ENCODE measurements at regions not wholly inside any gene's neighbourhood (a gene's known extent, or its start where the extent isn't known, plus 50 kb on each side); places are given as distances from the start of the nearest gene placed in this dataset.

DNA sequence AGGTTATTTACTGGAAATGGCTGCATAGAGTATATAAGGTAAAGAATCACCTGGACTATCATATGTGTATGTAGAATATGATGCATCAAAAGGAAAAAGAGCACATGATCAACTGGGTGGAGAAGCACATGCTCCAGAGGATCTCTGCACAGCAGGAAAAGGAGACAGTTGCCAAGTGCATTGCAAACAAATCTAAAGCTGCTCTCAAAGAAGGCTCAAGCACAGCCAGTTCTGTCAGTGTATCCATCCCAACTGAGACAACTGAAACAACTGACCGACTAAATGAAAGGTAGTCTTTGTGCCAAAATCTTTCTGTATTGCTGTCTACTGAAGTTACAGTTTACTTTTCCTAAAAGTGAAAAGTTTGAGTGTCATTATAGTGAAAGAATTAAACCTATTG is 83.2 kb upstream of the SGCE start:
- intact Hi-C loops (cut with micrococcal nuclease) = no loop called here
- POLR2A ChIA-PET = no interaction called here
- Mint-ChIP-seq H3K4me1 (ENCODE audit: insufficient read depth, unreplicated experiment) (no peaks in the 10 kb centered on the region), H3K27ac (ENCODE audit: low read depth, unreplicated experiment) (no peak overlapping the region), H3K9me3 (ENCODE audit: unreplicated experiment) (no peaks in the 10 kb centered on the region), H3K27me3 (ENCODE audit: insufficient read depth, unreplicated experiment) (no peaks in the 10 kb centered on the region), H3K4me3 (ENCODE audit: unreplicated experiment) (no peak overlapping the region), H3K36me3 (ENCODE audit: insufficient read depth, unreplicated experiment) (no peaks in the 10 kb centered on the region)
- no peak for DNase-seq (ENCODE audit: unreplicated experiment)
- CTCF ChIA-PET = no interaction called here
- TF ChIP-seq, protein P1, sequence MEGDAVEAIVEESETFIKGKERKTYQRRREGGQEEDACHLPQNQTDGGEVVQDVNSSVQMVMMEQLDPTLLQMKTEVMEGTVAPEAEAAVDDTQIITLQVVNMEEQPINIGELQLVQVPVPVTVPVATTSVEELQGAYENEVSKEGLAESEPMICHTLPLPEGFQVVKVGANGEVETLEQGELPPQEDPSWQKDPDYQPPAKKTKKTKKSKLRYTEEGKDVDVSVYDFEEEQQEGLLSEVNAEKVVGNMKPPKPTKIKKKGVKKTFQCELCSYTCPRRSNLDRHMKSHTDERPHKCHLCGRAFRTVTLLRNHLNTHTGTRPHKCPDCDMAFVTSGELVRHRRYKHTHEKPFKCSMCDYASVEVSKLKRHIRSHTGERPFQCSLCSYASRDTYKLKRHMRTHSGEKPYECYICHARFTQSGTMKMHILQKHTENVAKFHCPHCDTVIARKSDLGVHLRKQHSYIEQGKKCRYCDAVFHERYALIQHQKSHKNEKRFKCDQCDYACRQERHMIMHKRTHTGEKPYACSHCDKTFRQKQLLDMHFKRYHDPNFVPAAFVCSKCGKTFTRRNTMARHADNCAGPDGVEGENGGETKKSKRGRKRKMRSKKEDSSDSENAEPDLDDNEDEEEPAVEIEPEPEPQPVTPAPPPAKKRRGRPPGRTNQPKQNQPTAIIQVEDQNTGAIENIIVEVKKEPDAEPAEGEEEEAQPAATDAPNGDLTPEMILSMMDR (IDR thresholded peaks at IDR 0.05; ENCODE audit: unreplicated experiment) = no peak
- BruUV-seq (replicated peaks) = no TSS peak

DNA sequence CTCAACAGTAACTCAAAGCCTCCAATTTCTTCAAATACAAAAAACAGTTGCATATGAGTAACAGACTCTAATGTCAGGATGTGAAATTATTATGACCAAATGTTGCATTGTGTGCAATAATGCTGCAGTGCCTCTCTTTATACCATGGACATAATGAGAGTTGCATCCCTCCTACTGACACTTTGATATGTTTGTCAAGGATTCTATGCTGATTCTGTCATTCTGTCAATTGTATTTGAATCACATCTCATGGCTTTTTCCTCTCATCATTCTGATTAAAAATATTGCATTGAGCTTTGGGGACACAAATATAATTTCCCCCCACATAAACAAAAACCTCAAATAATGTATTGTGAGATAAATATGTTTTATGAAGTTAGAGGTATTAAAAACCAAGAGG is 84.6 kb upstream of the SGCE start:
- ChIA-PET POLR2A (no interaction called here), CTCF (no interaction called here)
- no peaks in the 10 kb centered on the region for H3K9me3 Mint-ChIP-seq (ENCODE audit: unreplicated experiment)
- no TSS peak for BruUV-seq (replicated peaks)
- TF ChIP-seq, protein P1 (IDR thresholded peaks at IDR 0.05; ENCODE audit: unreplicated experiment) = no peak
- no peak for DNase-seq (ENCODE audit: unreplicated experiment)
- H3K4me1 Mint-ChIP-seq (ENCODE audit: insufficient read depth, unreplicated experiment) = no peaks in the 10 kb centered on the region
- H3K36me3 Mint-ChIP-seq (ENCODE audit: insufficient read depth, unreplicated experiment) = no peaks in the 10 kb centered on the region
- intact Hi-C loops (cut with micrococcal nuclease) = no loop called here
- no peak overlapping the region for H3K4me3 Mint-ChIP-seq (ENCODE audit: unreplicated experiment)
- no peaks in the 10 kb centered on the region for H3K27me3 Mint-ChIP-seq (ENCODE audit: insufficient read depth, unreplicated experiment)
- no peak overlapping the region for H3K27ac Mint-ChIP-seq (ENCODE audit: low read depth, unreplicated experiment)

DNA sequence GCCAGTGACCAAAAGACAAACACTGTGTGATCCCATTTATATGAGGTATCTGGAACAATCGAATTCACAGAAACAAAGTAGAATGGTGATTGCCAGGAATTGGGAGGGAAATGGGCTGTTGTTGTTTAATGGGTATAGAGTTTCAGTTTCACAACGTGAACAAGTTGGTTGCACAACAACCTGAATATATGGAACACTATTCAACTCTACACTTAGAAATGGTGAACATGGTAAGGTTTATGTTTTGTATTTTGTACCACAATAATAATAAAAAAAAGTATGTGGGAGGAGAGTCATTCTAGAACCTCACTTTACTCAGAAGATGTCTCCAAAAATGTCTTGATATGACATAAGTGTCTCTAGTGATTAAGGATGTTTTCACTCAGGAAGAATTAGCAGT is 85.2 kb upstream of the SGCE start:
- Mint-ChIP-seq H3K4me1 (ENCODE audit: insufficient read depth, unreplicated experiment) (no peaks in the 10 kb centered on the region), H3K27ac (ENCODE audit: low read depth, unreplicated experiment) (no peak overlapping the region), H3K27me3 (ENCODE audit: insufficient read depth, unreplicated experiment) (no peaks in the 10 kb centered on the region), H3K4me3 (ENCODE audit: unreplicated experiment) (no peak overlapping the region), H3K36me3 (ENCODE audit: insufficient read depth, unreplicated experiment) (no peaks in the 10 kb centered on the region), H3K9me3 (ENCODE audit: unreplicated experiment) (no peaks in the 10 kb centered on the region)
- ChIA-PET POLR2A (no interaction called here), CTCF (no interaction called here)
- intact Hi-C loops (cut with micrococcal nuclease) = no loop called here
- TF ChIP-seq, protein P1 (IDR thresholded peaks at IDR 0.05; ENCODE audit: unreplicated experiment) = no peak
- peak; percentile 68 for DNase-seq (ENCODE audit: unreplicated experiment)
- BruUV-seq (replicated peaks) = no TSS peak

DNA sequence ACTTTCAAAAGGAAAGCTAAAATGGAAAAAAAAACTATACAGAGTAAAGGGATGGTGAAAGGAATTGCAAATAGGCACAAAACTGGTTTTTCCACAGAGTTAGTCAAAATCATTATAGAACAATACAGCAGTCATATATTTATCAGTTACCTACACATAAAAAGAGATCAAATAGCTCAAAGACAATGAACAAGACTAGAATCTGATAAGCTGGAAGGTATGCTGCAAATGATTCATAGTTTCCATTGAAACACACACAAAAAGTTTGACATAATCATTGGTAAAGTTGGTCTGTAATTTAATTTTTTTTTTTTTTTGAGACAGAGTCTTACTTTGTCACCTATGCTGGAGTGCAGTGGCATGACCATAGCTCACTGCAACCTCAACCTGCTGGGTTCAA is 92.4 kb upstream of the SGCE start:
- TF ChIP-seq, protein P1 (IDR thresholded peaks at IDR 0.05; ENCODE audit: unreplicated experiment) = no peak
- intact Hi-C loops (cut with micrococcal nuclease) = no loop called here
- POLR2A ChIA-PET = interaction anchor here (0.6 to 1.0 kb wide), 2 partner anchors 10 to 64 kb away, joined by 3 read pairs; no protein-coding TSS in a partner anchor
- no peak overlapping the region for H3K4me3 Mint-ChIP-seq (ENCODE audit: unreplicated experiment)
- no TSS peak for BruUV-seq (replicated peaks)
- H3K27ac Mint-ChIP-seq (ENCODE audit: low read depth, unreplicated experiment) = no peak overlapping the region
- CTCF ChIA-PET = interaction anchor here (0.6 kb wide), 2 partner anchors 480 to 1104 kb away, joined by 3 read pairs; no protein-coding TSS in a partner anchor
- no peaks in the 10 kb centered on the region for H3K4me1 Mint-ChIP-seq (ENCODE audit: insufficient read depth, unreplicated experiment)
- no peaks in the 10 kb centered on the region for H3K36me3 Mint-ChIP-seq (ENCODE audit: insufficient read depth, unreplicated experiment)
- H3K9me3 Mint-ChIP-seq (ENCODE audit: unreplicated experiment) = no peaks in the 10 kb centered on the region
- DNase-seq (ENCODE audit: unreplicated experiment) = no peak
- no peaks in the 10 kb centered on the region for H3K27me3 Mint-ChIP-seq (ENCODE audit: insufficient read depth, unreplicated experiment)

Measured in MCF 10A (cell line).